KMS-11 (cell line): ENCODE measurements at regions not wholly inside any gene's neighbourhood (a gene's known extent, or its start where the extent isn't known, plus 50 kb on each side); places are given as distances from the start of the nearest gene placed in this dataset.

Experiments used
- H2AFZ ChIP-seq: fragments of 200-600 bp; sonication (generic); 2 replicates; pipeline ENCODE4 v1.6.1; 2016; ENCODE audit warnings: antibody characterized with exemption, mixed run types, low read depth
- H3K27ac ChIP-seq: fragments of 200-600 bp; sonication (generic); 2 replicates; pipeline ENCODE4 v1.6.1; 2016; ENCODE audit warnings: mild to moderate bottlenecking, mixed run types
- H3K27me3 ChIP-seq: fragments of 200-600 bp; sonication (generic); 2 replicates; pipeline ENCODE4 v1.6.1; 2017; ENCODE audit warnings: mild to moderate bottlenecking, low read depth, mixed run types, moderate library complexity; ENCODE audit not compliant: insufficient read depth
- H3K36me3 ChIP-seq: fragments of 200-600 bp; sonication (generic); 2 replicates; pipeline ENCODE4 v1.6.1; 2017; ENCODE audit warnings: mild to moderate bottlenecking, mixed run types; ENCODE audit not compliant: insufficient read depth
- H3K4me1 ChIP-seq: fragments of 200-600 bp; sonication (generic); 2 replicates; pipeline ENCODE4 v1.6.1; 2016; ENCODE audit warnings: mild to moderate bottlenecking, low read depth, mixed run types; ENCODE audit not compliant: poor library complexity, severe bottlenecking
- H3K4me2 ChIP-seq: fragments of 200-600 bp; sonication (generic); 2 replicates; pipeline ENCODE4 v1.7.0; 2016; ENCODE audit warnings: mild to moderate bottlenecking, mixed run types
- H3K4me3 ChIP-seq: fragments of 200-600 bp; sonication (generic); IDR thresholded peaks from 2 replicates; pipeline ENCODE4 v1.6.1; 2017; ENCODE audit warnings: low read depth, low read length, mixed read lengths; ENCODE audit not compliant: insufficient read depth
- H3K79me2 ChIP-seq: fragments of 200-600 bp; sonication (generic); 2 replicates; pipeline ENCODE4 v1.6.1; 2016; ENCODE audit warnings: low read depth, mixed run types; ENCODE audit not compliant: insufficient read depth
- H3K9ac ChIP-seq: fragments of 200-600 bp; sonication (generic); 2 replicates; pipeline ENCODE4 v1.6.1; 2016; ENCODE audit warnings: mild to moderate bottlenecking, mixed run types
- H4K20me1 ChIP-seq: fragments of 200-600 bp; sonication (generic); 2 replicates; pipeline ENCODE4 v1.6.1; 2016; ENCODE audit warnings: mild to moderate bottlenecking, mixed run types; ENCODE audit not compliant: insufficient read depth
- CTCF ChIP-seq: fragments of 200-600 bp; sonication (generic); conservative IDR thresholded peaks from 2 replicates; pipeline ENCODE4 v1.6.1; 2017; ENCODE audit warnings: low read depth, mild to moderate bottlenecking, antibody characterized with exemption, low read length, moderate library complexity, mixed read lengths

- no peak overlapping the region for H3K4me2 ChIP-seq
- no peaks in the 10 kb centered on the region for H3K36me3 ChIP-seq
- no peaks in the 10 kb centered on the region for H3K79me2 ChIP-seq
- H3K27ac ChIP-seq, result no peak overlapping the region
- H3K27me3 ChIP-seq, result no peaks in the 10 kb centered on the region
- no peak overlapping the region for H2AFZ ChIP-seq
- TF ChIP-seq CTCF, result no peak
- H3K4me3 ChIP-seq, result no peak overlapping the region
- no peaks in the 10 kb centered on the region for H4K20me1 ChIP-seq
- no peaks in the 10 kb centered on the region for H3K4me1 ChIP-seq
- H3K9ac ChIP-seq, result no peak overlapping the region
Observed at GRCh38 chr1:166552706-166553105, 286.6 kb upstream of the POGK start.

GRCh38 chr1:166570954-166571353 lies 268.3 kb upstream of the POGK start:
- H3K4me2 ChIP-seq, result no peak overlapping the region
- H3K4me1 ChIP-seq, result no peaks in the 10 kb centered on the region
- H3K27me3 ChIP-seq, result no peaks in the 10 kb centered on the region
- H3K4me3 ChIP-seq, result no peak overlapping the region
- H3K9ac ChIP-seq, result no peak overlapping the region
- H3K79me2 ChIP-seq, result no peaks in the 10 kb centered on the region
- no peak for TF ChIP-seq CTCF
- no peak overlapping the region for H2AFZ ChIP-seq
- no peak overlapping the region for H3K27ac ChIP-seq
- H4K20me1 ChIP-seq, result no peaks in the 10 kb centered on the region
- H3K36me3 ChIP-seq, result no peaks in the 10 kb centered on the region

- Histone ChIP-seq H3K36me3 (no peaks in the 10 kb centered on the region), H2AFZ (no peak overlapping the region), H3K79me2 (no peaks in the 10 kb centered on the region), H3K4me1 (no peaks in the 10 kb centered on the region), H3K27me3 (no peaks in the 10 kb centered on the region), H3K9ac (no peak overlapping the region), H3K4me2 (no peak overlapping the region), H3K4me3 (no peak overlapping the region), H4K20me1 (no peaks in the 10 kb centered on the region), H3K27ac (no peak overlapping the region)
- TF ChIP-seq CTCF, result no peak
Observed at GRCh38 chr1:166573199-166573598, 266.1 kb upstream of the POGK start.

GRCh38 chr1:166579557-166580501 lies 259.4 kb upstream of the POGK start:
- Histone ChIP-seq H3K4me3 (no peak overlapping the region), H3K9ac (no peak overlapping the region), H3K4me2 (no peak overlapping the region), H3K79me2 (no peaks in the 10 kb centered on the region), H3K36me3 (no peaks in the 10 kb centered on the region), H3K4me1 (peaks cover 6% of the 10 kb centered on the region), H2AFZ (no peak overlapping the region), H3K27me3 (no peaks in the 10 kb centered on the region), H4K20me1 (no peaks in the 10 kb centered on the region), H3K27ac (no peak overlapping the region)
- no peak for TF ChIP-seq CTCF
